ENCODE measurements at regions not wholly inside any gene's neighbourhood (a gene's known extent, or its start where the extent isn't known, plus 50 kb on each side); places are given as distances from the start of the nearest gene placed in this dataset.
A peak's percentile ranks its signal among the peaks of the same experiment; 100 is the strongest.

DNA sequence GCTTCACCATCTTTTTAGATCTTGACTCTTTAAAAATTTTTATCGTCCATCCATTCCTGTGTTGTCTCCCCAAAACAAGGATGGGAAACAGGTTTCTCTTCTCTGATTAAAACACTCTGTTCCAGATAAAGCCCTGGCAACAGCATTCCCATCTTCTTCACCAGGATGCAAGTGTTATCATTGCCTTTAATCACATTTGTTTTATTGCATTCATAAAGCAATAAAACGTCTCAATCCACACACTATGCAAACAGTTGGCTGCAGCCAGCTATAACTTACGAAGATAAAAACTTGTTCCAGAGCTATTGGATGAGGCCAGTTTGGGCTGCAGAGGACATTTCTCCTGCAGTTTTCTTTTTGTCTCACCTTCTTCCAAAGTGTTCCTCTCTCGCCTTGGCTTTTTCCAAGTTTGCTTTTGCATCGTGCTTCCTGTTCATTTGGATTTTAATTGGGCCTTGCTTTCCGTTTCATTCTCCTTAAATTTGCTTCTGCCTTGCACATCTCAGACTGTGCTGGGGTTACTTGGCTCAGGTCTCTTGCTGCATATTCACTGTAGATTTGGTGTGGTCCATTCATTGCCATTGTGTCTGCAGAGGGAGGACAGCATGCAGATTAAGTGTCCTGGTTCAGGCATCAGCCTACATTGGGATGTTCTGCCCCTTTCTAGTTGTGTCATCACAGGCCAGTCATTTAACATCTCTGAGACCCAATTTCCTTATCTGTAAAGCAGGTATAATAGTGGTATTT is 136.5 kb upstream of the LIFR start (continued):
- TF ChIP-seq, protein P1, sequence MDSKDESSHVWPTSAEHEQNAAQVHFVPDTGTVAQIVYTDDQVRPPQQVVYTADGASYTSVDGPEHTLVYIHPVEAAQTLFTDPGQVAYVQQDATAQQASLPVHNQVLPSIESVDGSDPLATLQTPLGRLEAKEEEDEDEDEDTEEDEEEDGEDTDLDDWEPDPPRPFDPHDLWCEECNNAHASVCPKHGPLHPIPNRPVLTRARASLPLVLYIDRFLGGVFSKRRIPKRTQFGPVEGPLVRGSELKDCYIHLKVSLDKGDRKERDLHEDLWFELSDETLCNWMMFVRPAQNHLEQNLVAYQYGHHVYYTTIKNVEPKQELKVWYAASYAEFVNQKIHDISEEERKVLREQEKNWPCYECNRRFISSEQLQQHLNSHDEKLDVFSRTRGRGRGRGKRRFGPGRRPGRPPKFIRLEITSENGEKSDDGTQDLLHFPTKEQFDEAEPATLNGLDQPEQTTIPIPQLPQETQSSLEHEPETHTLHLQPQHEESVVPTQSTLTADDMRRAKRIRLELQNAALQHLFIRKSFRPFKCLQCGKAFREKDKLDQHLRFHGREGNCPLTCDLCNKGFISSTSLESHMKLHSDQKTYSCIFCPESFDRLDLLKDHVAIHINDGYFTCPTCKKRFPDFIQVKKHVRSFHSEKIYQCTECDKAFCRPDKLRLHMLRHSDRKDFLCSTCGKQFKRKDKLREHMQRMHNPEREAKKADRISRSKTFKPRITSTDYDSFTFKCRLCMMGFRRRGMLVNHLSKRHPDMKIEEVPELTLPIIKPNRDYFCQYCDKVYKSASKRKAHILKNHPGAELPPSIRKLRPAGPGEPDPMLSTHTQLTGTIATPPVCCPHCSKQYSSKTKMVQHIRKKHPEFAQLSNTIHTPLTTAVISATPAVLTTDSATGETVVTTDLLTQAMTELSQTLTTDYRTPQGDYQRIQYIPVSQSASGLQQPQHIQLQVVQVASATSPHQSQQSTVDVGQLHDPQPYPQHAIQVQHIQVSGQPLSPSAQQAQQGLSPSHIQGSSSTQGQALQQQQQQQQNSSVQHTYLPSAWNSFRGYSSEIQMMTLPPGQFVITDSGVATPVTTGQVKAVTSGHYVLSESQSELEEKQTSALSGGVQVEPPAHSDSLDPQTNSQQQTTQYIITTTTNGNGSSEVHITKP (tag by site-specific recombination; IDR thresholded peaks at IDR 0.05) = peak; percentile 65
- TF ChIP-seq ZXDB (tag by site-specific recombination; IDR thresholded peaks at IDR 0.05) = 0 out of 2 replicates have a peak, but pooled peaks have one; percentile 22
- no peak for TF ChIP-seq ZNF223 (tag by site-specific recombination; IDR thresholded peaks at IDR 0.05)
- no peak for TF ChIP-seq WT1 (tag by site-specific recombination; IDR thresholded peaks at IDR 0.05)
- no peak for TF ChIP-seq ZNF658 (tag by site-specific recombination; IDR thresholded peaks at IDR 0.05)
- TF ChIP-seq, protein P2, sequence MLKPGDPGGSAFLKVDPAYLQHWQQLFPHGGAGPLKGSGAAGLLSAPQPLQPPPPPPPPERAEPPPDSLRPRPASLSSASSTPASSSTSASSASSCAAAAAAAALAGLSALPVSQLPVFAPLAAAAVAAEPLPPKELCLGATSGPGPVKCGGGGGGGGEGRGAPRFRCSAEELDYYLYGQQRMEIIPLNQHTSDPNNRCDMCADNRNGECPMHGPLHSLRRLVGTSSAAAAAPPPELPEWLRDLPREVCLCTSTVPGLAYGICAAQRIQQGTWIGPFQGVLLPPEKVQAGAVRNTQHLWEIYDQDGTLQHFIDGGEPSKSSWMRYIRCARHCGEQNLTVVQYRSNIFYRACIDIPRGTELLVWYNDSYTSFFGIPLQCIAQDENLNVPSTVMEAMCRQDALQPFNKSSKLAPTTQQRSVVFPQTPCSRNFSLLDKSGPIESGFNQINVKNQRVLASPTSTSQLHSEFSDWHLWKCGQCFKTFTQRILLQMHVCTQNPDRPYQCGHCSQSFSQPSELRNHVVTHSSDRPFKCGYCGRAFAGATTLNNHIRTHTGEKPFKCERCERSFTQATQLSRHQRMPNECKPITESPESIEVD (tag by site-specific recombination; IDR thresholded peaks at IDR 0.05) = peak; percentile 65
- 0 out of 2 replicates have a peak, but pooled peaks have one; percentile 25 for TF ChIP-seq ZNF843 (tag by site-specific recombination; IDR thresholded peaks at IDR 0.05)
- TF ChIP-seq MZF1 (tag by site-specific recombination; IDR thresholded peaks at IDR 0.05; ENCODE audit: borderline replicate concordance) = no peak
- 0 out of 2 replicates have a peak, but pooled peaks have one; percentile 22 for TF ChIP-seq ZSCAN30 (tag by site-specific recombination; IDR thresholded peaks at IDR 0.05)
- no peak for TF ChIP-seq ZBTB8A (tag by site-specific recombination; IDR thresholded peaks at IDR 0.05)
- peak; percentile 44; the same call in 1 of the 2 replicates for TF ChIP-seq TCF7L2 (IDR thresholded peaks at IDR 0.05; ENCODE audit: borderline replicate concordance, low read depth, low read length)

GRCh38 chr5:38695021-38695958 is 138.8 kb upstream of the LIFR start:
- ChIA-PET POLR2A (no interaction called here), CTCF (interaction anchor here (1.2 to 2.3 kb wide), 3 partner anchors 10 to 88 kb away, joined by 3 to 7 read pairs (median 4); no protein-coding TSS in a partner anchor)
- H3K27ac ChIP-seq (ENCODE audit: extremely low read depth, low read depth, low read length) = peak overlapping the region; percentile 38; the same call in 1 of the 2 replicates
- H3K9me3 ChIP-seq (ENCODE audit: control insufficient read depth, insufficient read depth, low read depth, low read length) = peaks cover 2% of the 10 kb centered on the region; the same call in 1 of the 2 replicates
- H3K4me3 ChIP-seq (ENCODE audit: low read depth, low read length) = no peak overlapping the region
- no peaks in the 10 kb centered on the region for H3K36me3 ChIP-seq (ENCODE audit: control insufficient read depth in 2 of 2, insufficient read depth in 1 of 2, low read length in 2 of 2)
- peaks cover 21% of the 10 kb centered on the region for H3K4me1 ChIP-seq (ENCODE audit: control insufficient read depth, insufficient read depth, low read length)
- TF ChIP-seq SP7 (tag by site-specific recombination; IDR thresholded peaks at IDR 0.05) (peak; percentile 100), ZBTB20 (tag by site-specific recombination; IDR thresholded peaks at IDR 0.05) (no peak), ZNF677 (tag by site-specific recombination; IDR thresholded peaks at IDR 0.05) (no peak), ZNF585B (tag by site-specific recombination; IDR thresholded peaks at IDR 0.05) (peak; percentile 70), ZNF596 (tag by site-specific recombination; IDR thresholded peaks at IDR 0.05) (peak; percentile 27; the same call in 1 of the 2 replicates), OVOL3 (tag by site-specific recombination; IDR thresholded peaks at IDR 0.05) (peak; percentile 92; the same call in 1 of the 2 replicates), ZFHX2 (tag by site-specific recombination; conservative IDR thresholded peaks at IDR 0.05) (peak; percentile 76), FEZF1 (tag by site-specific recombination; IDR thresholded peaks at IDR 0.05) (peak; percentile 85), MZF1 (tag by site-specific recombination; IDR thresholded peaks at IDR 0.05; ENCODE audit: borderline replicate concordance) (peak; percentile 88; the same call in 1 of the 2 replicates), ZNF423 (tag by site-specific recombination; IDR thresholded peaks at IDR 0.05) (no peak), ZNF785 (tag by site-specific recombination; IDR thresholded peaks at IDR 0.05) (no peak), ZNF843 (tag by site-specific recombination; IDR thresholded peaks at IDR 0.05) (peak; percentile 88), ZXDB (tag by site-specific recombination; IDR thresholded peaks at IDR 0.05) (peak; percentile 69), ZNF692 (tag by site-specific recombination; IDR thresholded peaks at IDR 0.05) (peak; percentile 75; the same call in 1 of the 2 replicates), GFI1B (tag by site-specific recombination; IDR thresholded peaks at IDR 0.05) (no peak)
- TF ChIP-seq, protein P3, sequence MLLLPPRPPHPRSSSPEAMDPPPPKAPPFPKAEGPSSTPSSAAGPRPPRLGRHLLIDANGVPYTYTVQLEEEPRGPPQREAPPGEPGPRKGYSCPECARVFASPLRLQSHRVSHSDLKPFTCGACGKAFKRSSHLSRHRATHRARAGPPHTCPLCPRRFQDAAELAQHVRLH (tag by site-specific recombination; IDR thresholded peaks at IDR 0.05) = peak; percentile 59; the same call in 1 of the 2 replicates
- TF ChIP-seq, protein P4, sequence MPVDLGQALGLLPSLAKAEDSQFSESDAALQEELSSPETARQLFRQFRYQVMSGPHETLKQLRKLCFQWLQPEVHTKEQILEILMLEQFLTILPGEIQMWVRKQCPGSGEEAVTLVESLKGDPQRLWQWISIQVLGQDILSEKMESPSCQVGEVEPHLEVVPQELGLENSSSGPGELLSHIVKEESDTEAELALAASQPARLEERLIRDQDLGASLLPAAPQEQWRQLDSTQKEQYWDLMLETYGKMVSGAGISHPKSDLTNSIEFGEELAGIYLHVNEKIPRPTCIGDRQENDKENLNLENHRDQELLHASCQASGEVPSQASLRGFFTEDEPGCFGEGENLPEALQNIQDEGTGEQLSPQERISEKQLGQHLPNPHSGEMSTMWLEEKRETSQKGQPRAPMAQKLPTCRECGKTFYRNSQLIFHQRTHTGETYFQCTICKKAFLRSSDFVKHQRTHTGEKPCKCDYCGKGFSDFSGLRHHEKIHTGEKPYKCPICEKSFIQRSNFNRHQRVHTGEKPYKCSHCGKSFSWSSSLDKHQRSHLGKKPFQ (tag by site-specific recombination; IDR thresholded peaks at IDR 0.05) = peak; percentile 84
